ENCODE measurements at regions not wholly inside any gene's neighbourhood (a gene's known extent, or its start where the extent isn't known, plus 50 kb on each side); places are given as distances from the start of the nearest gene placed in this dataset.
"Not testable (repeated sequence)": the region's sequence is repeated elsewhere in the genome, so short reads cannot be mapped to it uniquely, and the experiment has no call there.

DNA sequence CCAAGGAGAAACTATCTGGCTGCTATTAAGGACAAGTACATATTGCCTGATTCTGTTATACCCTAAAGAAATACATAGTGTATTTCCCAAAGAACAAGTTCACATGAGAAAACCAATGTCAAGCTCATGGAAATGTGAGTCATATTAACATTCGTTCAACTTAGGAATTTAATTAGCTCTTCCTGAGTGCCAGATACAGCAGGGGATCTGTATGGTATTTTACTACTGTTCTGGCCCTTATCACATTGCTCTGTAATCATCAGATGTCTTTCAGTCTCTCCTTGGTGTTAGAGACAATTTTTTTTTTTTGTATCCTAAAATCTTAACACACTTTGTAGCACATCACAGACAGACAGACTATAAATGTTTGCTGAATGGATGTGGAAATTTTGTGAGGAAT lies 395.0 kb upstream of the CRIM1 start:
- Histone ChIP-seq H3K4me1 (ENCODE audit: control insufficient read depth, insufficient read depth, low read length) (no peaks in the 10 kb centered on the region), H3K9me3 (ENCODE audit: control insufficient read depth in 2 of 2, low read length in 2 of 2) (peaks cover 0 to 5% of the 10 kb centered on the region in 2 donors), H3K27ac (ENCODE audit: low read length) (no peak overlapping the region), H3K4me3 (ENCODE audit: low read length in 2 of 2) (no peak overlapping the region), H3K36me3 (ENCODE audit: control insufficient read depth in 2 of 2, insufficient read depth in 2 of 2, low read length in 2 of 2) (no peaks in the 10 kb centered on the region), H3K27me3 (ENCODE audit: control insufficient read depth in 1 of 2, insufficient read depth in 2 of 2, low read length in 2 of 2) (no peaks in the 10 kb centered on the region), H3K9ac (ENCODE audit: low read length in 2 of 2) (no peak overlapping the region)

DNA sequence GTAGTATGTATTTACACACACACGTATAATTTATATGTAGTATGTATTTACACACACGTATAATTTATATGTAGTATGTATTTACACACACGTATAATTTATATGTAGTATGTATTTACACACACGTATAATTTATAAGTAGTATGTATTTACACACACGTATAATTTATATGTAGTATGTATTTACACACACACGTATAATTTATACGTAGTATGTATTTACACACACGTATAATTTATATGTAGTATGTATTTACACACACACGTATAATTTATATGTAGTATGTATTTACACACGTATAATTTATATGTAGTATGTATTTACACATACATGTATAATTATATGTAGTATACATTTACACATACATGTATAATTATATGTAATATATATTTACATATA lies 398.5 kb upstream of the CRIM1 start:
- not testable (repeated sequence) for H3K27ac ChIP-seq (ENCODE audit: low read length); H3K36me3 ChIP-seq (ENCODE audit: control insufficient read depth in 2 of 2, insufficient read depth in 2 of 2, low read length in 2 of 2); H3K9ac ChIP-seq (ENCODE audit: low read length in 2 of 2); H3K9me3 ChIP-seq (ENCODE audit: control insufficient read depth in 2 of 2, low read length in 2 of 2); H3K27me3 ChIP-seq (ENCODE audit: control insufficient read depth in 1 of 2, insufficient read depth in 2 of 2, low read length in 2 of 2); H3K4me1 ChIP-seq (ENCODE audit: control insufficient read depth, insufficient read depth, low read length); H3K4me3 ChIP-seq (ENCODE audit: low read length in 2 of 2)

DNA sequence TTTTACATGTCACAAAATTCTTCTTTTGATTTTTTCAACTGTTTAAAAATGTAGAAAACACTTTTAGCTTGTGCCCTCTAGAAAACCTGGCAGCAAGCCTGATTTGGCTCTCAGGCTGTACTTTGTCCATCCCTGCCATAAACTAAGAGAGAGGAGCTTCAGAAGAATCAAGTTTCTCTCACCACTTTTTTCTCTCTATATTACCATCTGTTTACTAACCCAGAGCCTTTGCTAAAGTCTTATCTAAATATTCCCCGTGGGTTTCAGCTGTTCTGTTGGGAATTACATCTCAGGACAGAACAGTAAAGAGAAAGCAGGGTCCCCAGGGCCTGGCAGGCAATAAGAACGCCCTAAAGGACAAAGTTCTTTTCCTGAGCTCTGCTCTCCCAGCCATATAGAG lies 409.1 kb upstream of the CRIM1 start:
- H3K9ac ChIP-seq (ENCODE audit: low read length in 2 of 2), result no peak overlapping the region
- H3K27me3 ChIP-seq (ENCODE audit: control insufficient read depth in 1 of 2, insufficient read depth in 2 of 2, low read length in 2 of 2), result no peaks in the 10 kb centered on the region
- H3K4me3 ChIP-seq (ENCODE audit: low read length in 2 of 2), result no peak overlapping the region
- no peak overlapping the region for H3K27ac ChIP-seq (ENCODE audit: low read length)
- no peaks in the 10 kb centered on the region for H3K36me3 ChIP-seq (ENCODE audit: control insufficient read depth in 2 of 2, insufficient read depth in 2 of 2, low read length in 2 of 2)
- H3K9me3 ChIP-seq (ENCODE audit: control insufficient read depth in 2 of 2, low read length in 2 of 2), result no peaks in the 10 kb centered on the region
- H3K4me1 ChIP-seq (ENCODE audit: control insufficient read depth, insufficient read depth, low read length), result no peaks in the 10 kb centered on the region

DNA sequence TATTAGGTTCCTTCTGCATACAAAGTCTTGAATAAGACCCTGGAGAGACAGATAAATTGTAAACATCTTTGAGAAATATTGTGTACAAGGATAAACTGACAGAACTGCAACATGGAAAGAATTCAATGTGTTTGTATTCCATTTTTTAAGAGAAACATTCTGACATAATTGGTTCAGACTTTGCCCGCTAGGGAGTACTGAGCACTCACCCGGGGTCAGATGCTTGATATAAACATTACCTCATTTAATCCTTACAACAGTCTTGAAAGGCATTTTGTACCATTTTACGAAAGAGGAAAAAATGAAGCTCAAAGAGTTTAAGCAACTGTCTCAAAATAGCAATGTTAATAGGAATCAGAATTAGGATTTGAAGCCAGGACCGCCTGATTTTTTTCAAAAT lies 416.7 kb upstream of the CRIM1 start:
- H3K27me3 ChIP-seq (ENCODE audit: control insufficient read depth in 1 of 2, insufficient read depth in 2 of 2, low read length in 2 of 2), result no peaks in the 10 kb centered on the region
- H3K27ac ChIP-seq (ENCODE audit: low read length), result no peak overlapping the region
- no peaks in the 10 kb centered on the region for H3K4me1 ChIP-seq (ENCODE audit: control insufficient read depth, insufficient read depth, low read length)
- H3K36me3 ChIP-seq (ENCODE audit: control insufficient read depth in 2 of 2, insufficient read depth in 2 of 2, low read length in 2 of 2), result no peaks in the 10 kb centered on the region
- H3K9me3 ChIP-seq (ENCODE audit: control insufficient read depth in 2 of 2, low read length in 2 of 2), result no peaks in the 10 kb centered on the region
- no peak overlapping the region for H3K4me3 ChIP-seq (ENCODE audit: low read length in 2 of 2)
- no peak overlapping the region for H3K9ac ChIP-seq (ENCODE audit: low read length in 2 of 2)

DNA sequence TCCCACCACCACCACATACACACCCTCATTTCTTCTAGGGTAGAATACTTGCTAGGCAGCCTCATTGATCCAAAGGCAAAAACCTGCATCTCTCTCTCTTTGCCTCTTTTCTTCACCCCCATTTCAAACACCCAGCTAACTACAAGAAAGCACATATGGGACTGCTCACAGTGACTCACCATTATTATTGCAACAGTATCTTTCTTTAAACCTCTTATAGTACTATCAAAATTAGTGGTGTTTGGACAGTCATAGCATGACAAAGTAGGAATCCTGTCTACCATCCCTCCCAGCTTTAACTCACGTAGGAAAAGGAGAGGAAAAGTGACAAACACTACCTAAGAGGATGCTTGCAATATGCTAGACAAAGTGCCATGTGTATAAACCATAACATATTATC lies 422.5 kb upstream of the CRIM1 start:
- no peak overlapping the region for H3K4me3 ChIP-seq (ENCODE audit: low read length in 2 of 2)
- H3K9ac ChIP-seq (ENCODE audit: low read length in 2 of 2), result no peak overlapping the region
- H3K9me3 ChIP-seq (ENCODE audit: control insufficient read depth in 2 of 2, low read length in 2 of 2), result no peaks in the 10 kb centered on the region
- no peaks in the 10 kb centered on the region for H3K36me3 ChIP-seq (ENCODE audit: control insufficient read depth in 2 of 2, insufficient read depth in 2 of 2, low read length in 2 of 2)
- no peak overlapping the region for H3K27ac ChIP-seq (ENCODE audit: low read length)
- H3K27me3 ChIP-seq (ENCODE audit: control insufficient read depth in 1 of 2, insufficient read depth in 2 of 2, low read length in 2 of 2), result no peaks in the 10 kb centered on the region
- H3K4me1 ChIP-seq (ENCODE audit: control insufficient read depth, insufficient read depth, low read length), result no peaks in the 10 kb centered on the region

DNA sequence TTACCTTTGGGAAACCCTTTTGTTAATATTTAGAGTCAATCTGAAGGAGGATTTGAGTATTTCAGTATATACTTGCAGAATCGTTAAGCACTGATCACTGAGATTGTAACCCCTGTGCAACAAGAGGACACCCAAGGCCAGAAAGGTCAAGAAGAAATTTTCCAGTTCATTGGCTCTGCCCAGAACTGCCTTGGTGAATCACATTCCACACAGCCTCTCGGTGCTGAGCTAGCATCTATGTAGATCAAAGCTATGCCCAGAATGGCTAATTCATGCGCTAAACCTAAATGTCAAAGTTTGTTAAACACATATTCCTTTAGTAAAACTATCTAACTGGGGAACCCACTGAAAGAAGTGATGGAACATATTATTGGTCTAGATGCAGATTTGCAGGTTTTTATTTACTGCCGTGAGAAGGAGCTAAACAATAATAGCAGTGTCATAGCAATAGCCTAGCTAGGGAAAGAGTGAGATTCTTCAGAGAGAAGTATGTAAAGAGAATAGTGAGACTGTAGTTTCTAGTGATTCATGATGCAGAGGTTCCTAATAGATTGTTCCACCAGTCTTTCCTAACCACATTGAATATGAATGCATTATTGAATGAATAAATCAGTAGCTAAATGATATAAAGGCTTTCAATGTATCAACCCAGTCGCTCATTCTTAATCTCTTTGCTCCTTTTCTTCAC lies 423.2 kb upstream of the CRIM1 start:
- Histone ChIP-seq H3K9me3 (ENCODE audit: control insufficient read depth in 2 of 2, low read length in 2 of 2) (no peaks in the 10 kb centered on the region), H3K27me3 (ENCODE audit: control insufficient read depth in 1 of 2, insufficient read depth in 2 of 2, low read length in 2 of 2) (no peaks in the 10 kb centered on the region)

DNA sequence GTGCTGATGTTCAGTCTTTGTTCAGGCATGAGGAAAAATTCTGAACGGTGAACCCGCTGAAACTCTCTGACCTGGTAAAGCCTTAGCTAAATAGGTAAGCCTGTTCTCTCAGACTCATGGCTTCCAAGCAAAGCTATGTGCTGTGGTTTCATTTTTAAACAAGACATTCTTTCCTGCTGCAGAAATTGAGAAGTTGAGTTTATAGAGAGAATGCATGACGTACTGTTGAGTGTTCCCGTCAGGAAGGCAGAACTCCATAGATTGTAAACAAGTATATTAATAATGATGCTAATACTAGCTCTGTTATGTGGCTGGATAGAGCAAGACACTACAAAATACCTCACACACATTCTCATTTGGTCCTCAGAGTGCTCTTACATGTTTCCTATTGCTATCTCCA lies 424.0 kb upstream of the CRIM1 start:
- Histone ChIP-seq H3K4me1 (ENCODE audit: control insufficient read depth, insufficient read depth, low read length) (no peaks in the 10 kb centered on the region), H3K36me3 (ENCODE audit: control insufficient read depth in 2 of 2, insufficient read depth in 2 of 2, low read length in 2 of 2) (no peaks in the 10 kb centered on the region), H3K27me3 (ENCODE audit: control insufficient read depth in 1 of 2, insufficient read depth in 2 of 2, low read length in 2 of 2) (no peaks in the 10 kb centered on the region), H3K27ac (ENCODE audit: low read length) (no peak overlapping the region), H3K9me3 (ENCODE audit: control insufficient read depth in 2 of 2, low read length in 2 of 2) (no peaks in the 10 kb centered on the region), H3K9ac (ENCODE audit: low read length in 2 of 2) (no peak overlapping the region), H3K4me3 (ENCODE audit: low read length in 2 of 2) (no peak overlapping the region)

More for the DNA sequence above, 423.2 kb upstream of the CRIM1 start:
- no peak overlapping the region for H3K4me3 ChIP-seq (ENCODE audit: low read length in 2 of 2)
- no peak overlapping the region for H3K27ac ChIP-seq (ENCODE audit: low read length)
- no peaks in the 10 kb centered on the region for H3K4me1 ChIP-seq (ENCODE audit: control insufficient read depth, insufficient read depth, low read length)
- no peaks in the 10 kb centered on the region for H3K36me3 ChIP-seq (ENCODE audit: control insufficient read depth in 2 of 2, insufficient read depth in 2 of 2, low read length in 2 of 2)
- no peak overlapping the region for H3K9ac ChIP-seq (ENCODE audit: low read length in 2 of 2)

DNA sequence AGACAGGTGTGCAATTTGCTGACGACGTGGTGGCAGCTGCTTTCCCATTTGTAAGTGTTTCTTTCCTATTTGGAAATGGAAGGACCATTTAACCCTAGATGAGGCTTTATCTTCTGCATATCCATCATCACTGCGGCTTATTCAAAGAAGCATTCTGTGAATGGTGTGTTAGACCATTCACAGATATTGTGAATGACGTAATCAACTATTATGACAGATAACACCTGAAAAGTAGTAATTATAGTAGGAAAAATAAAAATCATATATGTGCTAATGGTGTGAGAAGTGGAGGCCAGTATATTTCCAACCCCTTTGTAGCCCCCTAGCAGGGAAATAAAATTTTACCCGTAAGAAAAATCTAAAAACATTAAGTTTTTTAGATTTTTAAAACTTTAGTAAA lies 424.5 kb upstream of the CRIM1 start:
- Histone ChIP-seq H3K27ac (ENCODE audit: low read length) (no peak overlapping the region), H3K4me3 (ENCODE audit: low read length in 2 of 2) (no peak overlapping the region), H3K27me3 (ENCODE audit: control insufficient read depth in 1 of 2, insufficient read depth in 2 of 2, low read length in 2 of 2) (no peaks in the 10 kb centered on the region), H3K9me3 (ENCODE audit: control insufficient read depth in 2 of 2, low read length in 2 of 2) (no peaks in the 10 kb centered on the region), H3K9ac (ENCODE audit: low read length in 2 of 2) (no peak overlapping the region), H3K4me1 (ENCODE audit: control insufficient read depth, insufficient read depth, low read length) (no peaks in the 10 kb centered on the region), H3K36me3 (ENCODE audit: control insufficient read depth in 2 of 2, insufficient read depth in 2 of 2, low read length in 2 of 2) (no peaks in the 10 kb centered on the region)

DNA sequence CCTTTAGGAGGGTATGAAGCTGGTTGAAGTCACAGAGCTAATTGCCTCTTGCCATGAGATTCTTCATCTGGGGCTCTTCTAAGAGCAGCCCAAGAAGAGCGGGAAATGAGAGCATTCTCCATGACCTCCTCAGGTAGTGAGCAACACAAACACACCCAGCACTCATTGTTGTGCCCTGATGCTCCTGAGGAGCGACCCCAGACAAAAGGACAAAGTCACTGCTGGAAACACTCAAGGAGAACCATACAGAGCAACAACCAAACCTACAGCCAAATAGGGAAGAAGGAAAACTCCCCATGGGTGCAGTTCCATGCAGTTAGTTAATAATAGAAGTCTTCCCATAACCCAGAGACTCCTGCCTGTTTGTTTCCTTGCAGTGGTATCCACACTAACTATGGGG lies 426.0 kb upstream of the CRIM1 start:
- Histone ChIP-seq H3K9me3 (ENCODE audit: control insufficient read depth in 2 of 2, low read length in 2 of 2) (no peaks in the 10 kb centered on the region), H3K36me3 (ENCODE audit: control insufficient read depth in 2 of 2, insufficient read depth in 2 of 2, low read length in 2 of 2) (no peaks in the 10 kb centered on the region), H3K9ac (ENCODE audit: low read length in 2 of 2) (no peak overlapping the region), H3K27me3 (ENCODE audit: control insufficient read depth in 1 of 2, insufficient read depth in 2 of 2, low read length in 2 of 2) (no peaks in the 10 kb centered on the region), H3K4me3 (ENCODE audit: low read length in 2 of 2) (no peak overlapping the region), H3K4me1 (ENCODE audit: control insufficient read depth, insufficient read depth, low read length) (no peaks in the 10 kb centered on the region), H3K27ac (ENCODE audit: low read length) (no peak overlapping the region)

DNA sequence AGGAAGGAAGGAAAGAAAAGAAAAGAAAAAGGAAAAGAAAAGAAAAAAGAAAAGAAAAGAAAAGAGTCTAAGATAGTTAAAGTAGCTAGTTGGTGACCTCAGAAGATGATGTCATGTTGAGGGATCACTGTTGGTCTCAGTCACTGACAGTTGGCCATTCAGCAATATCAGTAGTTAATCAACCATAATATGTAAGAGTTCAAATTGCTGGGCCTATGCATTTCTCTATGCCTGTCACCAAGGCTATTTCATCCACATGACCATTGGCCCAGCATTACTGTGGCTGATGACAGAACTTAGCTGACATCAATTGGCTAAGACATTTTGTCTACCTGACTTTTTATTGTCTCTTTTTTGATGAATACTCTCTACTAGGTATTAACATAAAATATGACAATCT lies 435.5 kb upstream of the CRIM1 start:
- no peaks in the 10 kb centered on the region for H3K9me3 ChIP-seq (ENCODE audit: control insufficient read depth in 2 of 2, low read length in 2 of 2)
- H3K9ac ChIP-seq (ENCODE audit: low read length in 2 of 2), result no peak overlapping the region
- H3K27me3 ChIP-seq (ENCODE audit: control insufficient read depth in 1 of 2, insufficient read depth in 2 of 2, low read length in 2 of 2), result no peaks in the 10 kb centered on the region
- no peak overlapping the region for H3K27ac ChIP-seq (ENCODE audit: low read length)
- H3K36me3 ChIP-seq (ENCODE audit: control insufficient read depth in 2 of 2, insufficient read depth in 2 of 2, low read length in 2 of 2), result no peaks in the 10 kb centered on the region
- no peaks in the 10 kb centered on the region for H3K4me1 ChIP-seq (ENCODE audit: control insufficient read depth, insufficient read depth, low read length)
- no peak overlapping the region for H3K4me3 ChIP-seq (ENCODE audit: low read length in 2 of 2)

DNA sequence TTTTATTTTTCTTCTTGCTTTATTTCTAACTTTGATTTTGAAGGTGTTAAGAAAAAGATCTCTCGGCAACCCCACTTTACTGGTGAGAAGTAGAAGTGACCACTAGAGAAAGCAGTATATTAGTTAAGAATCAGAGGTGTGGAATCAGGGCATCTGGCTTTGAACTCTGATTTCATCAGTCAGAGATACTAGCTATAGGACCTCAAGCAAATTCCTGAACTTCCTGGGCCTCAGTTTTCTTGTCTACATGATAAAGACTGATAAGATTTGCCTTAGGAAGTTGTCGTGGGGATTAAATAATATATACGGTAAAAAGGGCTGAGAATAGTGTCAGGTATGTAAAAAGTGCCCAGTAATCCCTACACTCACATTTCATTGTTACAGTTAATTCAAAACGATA lies 440.3 kb upstream of the CRIM1 start:
- no peak overlapping the region for H3K27ac ChIP-seq (ENCODE audit: low read length)
- H3K4me3 ChIP-seq (ENCODE audit: low read length in 2 of 2), result no peak overlapping the region
- no peaks in the 10 kb centered on the region for H3K4me1 ChIP-seq (ENCODE audit: control insufficient read depth, insufficient read depth, low read length)
- no peaks in the 10 kb centered on the region for H3K36me3 ChIP-seq (ENCODE audit: control insufficient read depth in 2 of 2, insufficient read depth in 2 of 2, low read length in 2 of 2)
- no peak overlapping the region for H3K9ac ChIP-seq (ENCODE audit: low read length in 2 of 2)
- H3K27me3 ChIP-seq (ENCODE audit: control insufficient read depth in 1 of 2, insufficient read depth in 2 of 2, low read length in 2 of 2), result no peaks in the 10 kb centered on the region
- H3K9me3 ChIP-seq (ENCODE audit: control insufficient read depth in 2 of 2, low read length in 2 of 2), result no peaks in the 10 kb centered on the region
